Loucy (cell line): ENCODE measurements at regions not wholly inside any gene's neighbourhood (a gene's known extent, or its start where the extent isn't known, plus 50 kb on each side); places are given as distances from the start of the nearest gene placed in this dataset.

ENCODE experiments used
- H2AFZ ChIP-seq: fragments of 200-600 bp; sonication (generic); 2 replicates; pipeline ENCODE4 v1.6.0; 2016; ENCODE audit warnings: antibody characterized with exemption, mild to moderate bottlenecking, low read length, moderate library complexity
- H3F3A ChIP-seq: fragments of 200-600 bp; 2 replicates; pipeline ENCODE4 v1.6.0; 2016; ENCODE audit warnings: antibody characterized with exemption, low read depth, mild to moderate bottlenecking
- H3K27me3 ChIP-seq: fragments of 200-600 bp; sonication (generic); 2 replicates; pipeline ENCODE4 v1.6.1; 2014; ENCODE audit warnings: low read length, mild to moderate bottlenecking; ENCODE audit not compliant: insufficient read depth, poor library complexity, severe bottlenecking
- H3K36me3 ChIP-seq: fragments of 200-600 bp; sonication (generic); 2 replicates; pipeline ENCODE4 v1.6.1; 2016; ENCODE audit warnings: low read length; ENCODE audit not compliant: insufficient read depth
- H3K4me1 ChIP-seq: fragments of 200-600 bp; sonication (generic); 2 replicates; pipeline ENCODE4 v1.5.1; 2014; ENCODE audit warnings: low read length, mild to moderate bottlenecking; ENCODE audit not compliant: insufficient read depth, poor library complexity, severe bottlenecking
- H3K4me2 ChIP-seq: fragments of 200-600 bp; sonication (generic); 2 replicates; pipeline ENCODE4 v1.6.0; 2014; ENCODE audit warnings: antibody characterized with exemption, low read length, low read depth, mild to moderate bottlenecking; ENCODE audit not compliant: poor library complexity, severe bottlenecking
- H3K4me3 ChIP-seq: fragments of 200-600 bp; sonication (generic); 2 replicates; pipeline ENCODE4 v1.5.1; 2014; ENCODE audit warnings: low read length, mild to moderate bottlenecking, mixed read lengths; ENCODE audit not compliant: poor library complexity, severe bottlenecking
- H3K79me2 ChIP-seq: fragments of 200-600 bp; sonication (generic); 2 replicates; pipeline ENCODE4 v1.6.1; 2014; ENCODE audit warnings: low read length; ENCODE audit not compliant: insufficient read depth
- H3K9ac ChIP-seq: fragments of 200-600 bp; sonication (generic); 2 replicates; pipeline ENCODE4 v1.6.0; 2014; ENCODE audit warnings: mild to moderate bottlenecking, low read depth, low read length, moderate library complexity; ENCODE audit not compliant: poor library complexity, severe bottlenecking
- H3K9me2 ChIP-seq: fragments of 200-600 bp; sonication (generic); replicated peaks from 2 replicates; pipeline ENCODE4 v1.6.1; 2016; ENCODE audit warnings: low read depth, low read length, mixed read lengths
- H3K9me3 ChIP-seq: fragments of 200-600 bp; sonication (generic); 2 replicates; pipeline ENCODE4 v1.6.1; 2014; ENCODE audit warnings: mild to moderate bottlenecking, antibody characterized with exemption, low read length, low read depth; ENCODE audit not compliant: insufficient read depth
- H4K20me1 ChIP-seq: fragments of 200-600 bp; sonication (generic); 2 replicates; pipeline ENCODE4 v1.6.0; 2014; ENCODE audit warnings: antibody characterized with exemption, low read length, mild to moderate bottlenecking; ENCODE audit not compliant: insufficient read depth, poor library complexity, severe bottlenecking
- CTCF ChIP-seq: fragments of 200-600 bp; sonication (generic); conservative IDR thresholded peaks from 2 replicates; pipeline ENCODE4 v1.5.1; 2014; ENCODE audit warnings: mild to moderate bottlenecking, antibody characterized with exemption, low read length
- EZH2phosphoT487 ChIP-seq: fragments of 200-600 bp; IDR thresholded peaks from 2 replicates; pipeline ENCODE4 v1.6.1; 2018; ENCODE audit warnings: antibody characterized with exemption, mild to moderate bottlenecking, moderate library complexity, borderline replicate concordance

DNA sequence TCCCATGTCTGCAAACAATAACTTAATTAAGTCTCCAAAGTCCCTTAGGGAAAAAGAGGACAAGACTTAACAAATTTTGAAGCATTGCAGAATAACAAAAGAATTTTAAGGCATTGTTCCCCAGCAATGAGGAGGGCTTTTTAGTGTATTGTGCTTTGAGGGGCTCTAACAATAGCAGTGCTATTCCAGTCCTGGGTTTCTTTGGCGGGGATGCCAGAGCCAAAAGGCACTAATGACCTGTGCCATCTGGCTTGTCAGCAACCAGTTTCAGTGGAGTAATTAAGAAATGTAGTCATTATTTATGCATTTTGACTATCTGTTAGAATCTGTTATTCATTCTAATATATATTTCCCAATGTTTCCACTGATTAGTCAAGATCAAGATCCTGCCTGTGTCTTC, 575.4 kb downstream of the SPRY1 start:
- no peak overlapping the region for H2AFZ ChIP-seq

DNA sequence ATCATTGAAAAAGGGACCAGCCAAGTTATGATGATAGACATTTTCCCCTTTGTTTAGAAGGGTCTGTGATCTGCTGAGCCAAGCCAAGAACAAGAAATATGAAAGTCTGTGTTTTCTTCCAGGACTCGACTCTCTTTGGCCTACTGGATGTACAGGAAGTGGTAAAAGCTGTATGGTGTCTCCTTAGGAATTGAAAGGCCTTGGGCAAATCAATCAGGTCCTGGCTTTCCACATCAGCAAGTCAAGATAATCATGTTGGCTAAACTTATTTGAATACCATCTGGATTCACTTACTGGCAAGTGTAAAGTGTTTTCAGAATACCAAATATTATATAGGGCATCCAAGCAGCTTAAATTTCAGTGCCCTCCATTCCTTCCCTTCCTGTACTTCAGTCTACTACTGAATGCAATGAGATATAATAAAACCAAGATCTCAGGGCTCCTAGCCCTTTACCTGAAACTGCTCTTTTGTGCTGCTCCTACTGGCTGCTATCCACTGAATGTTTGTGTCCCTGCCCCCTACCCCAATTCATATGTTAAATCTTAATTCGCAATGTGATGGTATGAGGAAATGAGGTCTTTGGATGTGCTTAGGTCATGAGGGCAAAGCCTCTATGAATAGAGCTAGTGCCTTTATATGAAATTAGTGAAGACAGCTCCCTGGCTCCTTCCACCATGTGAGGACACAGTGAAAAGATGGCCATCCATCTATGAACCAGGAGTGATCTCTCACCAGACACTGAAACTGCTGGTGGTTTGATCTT, 578.0 kb downstream of the SPRY1 start:
- Histone ChIP-seq H2AFZ (no peak overlapping the region), H3K9me2 (no peaks in the 10 kb centered on the region), H4K20me1 (no peaks in the 10 kb centered on the region), H3K4me2 (no peak overlapping the region), H3K4me1 (no peaks in the 10 kb centered on the region), H3K27me3 (no peaks in the 10 kb centered on the region), H3F3A (no peaks in the 10 kb centered on the region), H3K9ac (no peak overlapping the region), H3K79me2 (no peaks in the 10 kb centered on the region), H3K4me3 (no peak overlapping the region), H3K9me3 (peaks cover 4% of the 10 kb centered on the region; the same call in 1 of the 2 replicates), H3K36me3 (no peaks in the 10 kb centered on the region)
- TF ChIP-seq CTCF (no peak), EZH2phosphoT487 (no peak)

More for the DNA sequence above, 575.4 kb downstream of the SPRY1 start:
- H3K27me3 ChIP-seq, result no peaks in the 10 kb centered on the region
- no peaks in the 10 kb centered on the region for H4K20me1 ChIP-seq
- H3K9me3 ChIP-seq, result no peaks in the 10 kb centered on the region
- H3K9me2 ChIP-seq, result no peaks in the 10 kb centered on the region
- no peak overlapping the region for H3K4me3 ChIP-seq
- no peaks in the 10 kb centered on the region for H3K79me2 ChIP-seq
- H3K4me1 ChIP-seq, result no peaks in the 10 kb centered on the region
- no peak overlapping the region for H3K4me2 ChIP-seq
- H3K36me3 ChIP-seq, result no peaks in the 10 kb centered on the region
- H3F3A ChIP-seq, result no peaks in the 10 kb centered on the region
- H3K9ac ChIP-seq, result no peak overlapping the region
- TF ChIP-seq EZH2phosphoT487 (no peak), CTCF (no peak)

- H3K9ac ChIP-seq, result no peak overlapping the region
- H3K4me3 ChIP-seq, result no peak overlapping the region
- no peaks in the 10 kb centered on the region for H3F3A ChIP-seq
- H3K79me2 ChIP-seq, result no peaks in the 10 kb centered on the region
- peaks cover 4% of the 10 kb centered on the region; the same call in 1 of the 2 replicates for H3K9me3 ChIP-seq
- H3K27me3 ChIP-seq, result no peaks in the 10 kb centered on the region
- no peaks in the 10 kb centered on the region for H3K4me1 ChIP-seq
- no peaks in the 10 kb centered on the region for H3K36me3 ChIP-seq
- no peaks in the 10 kb centered on the region for H4K20me1 ChIP-seq
- no peak overlapping the region for H2AFZ ChIP-seq
- H3K4me2 ChIP-seq, result no peak overlapping the region
- H3K9me2 ChIP-seq, result no peaks in the 10 kb centered on the region
- no peak for TF ChIP-seq CTCF
- no peak for TF ChIP-seq EZH2phosphoT487
Measured at GRCh38 chr4:123976285-123976684, 579.7 kb downstream of the SPRY1 start.
